Upper lobe of left lung (tissue), 6 donors: ENCODE measurements at regions not wholly inside any gene's neighbourhood (a gene's known extent, or its start where the extent isn't known, plus 50 kb on each side); places are given as distances from the start of the nearest gene placed in this dataset.

ENCODE experiments used
- ATAC-seq, 2 donors: fragments of 200-7000 bp; cut with Tn5 transposase; one replicate each; pipeline ENCODE4 v1.9.1; 2022; ENCODE audit warnings: mild to moderate bottlenecking in 2 of 2, moderate library complexity in 2 of 2; ENCODE audit not compliant: low FRiP score in 2 of 2
- DNase-seq, 2 donors: peaks; one replicate each; pipeline ENCODE4 v3.0.0-alpha.2; 2019 to 2020
- H3K27ac ChIP-seq, 4 donors: fragments of 200-600 bp; sonication (generic); one replicate each; pipeline ENCODE4 v1.5.1; 2016 to 2019
- H3K27me3 ChIP-seq, 4 donors: fragments of 200-600 bp; sonication (generic); one replicate each; pipeline ENCODE4 v1.5.1; 2017 to 2019
- H3K36me3 ChIP-seq, 4 donors: fragments of 200-600 bp; sonication (generic); one replicate each; pipeline ENCODE4 v1.5.1; 2016 to 2019
- H3K4me1 ChIP-seq, 4 donors: fragments of 200-600 bp; sonication (generic); one replicate each; pipeline ENCODE4 v1.5.1; 2018 to 2019
- H3K4me3 ChIP-seq, 4 donors: fragments of 200-600 bp; sonication (generic); one replicate each; pipeline ENCODE4 v1.5.1; 2017 to 2019; ENCODE audit warnings: mild to moderate bottlenecking in 2 of 4, moderate library complexity in 1 of 4
- H3K9me3 ChIP-seq, 4 donors: fragments of 200-600 bp; sonication (generic); one replicate each; pipeline ENCODE4 v1.5.1; 2018 to 2019
- EP300 ChIP-seq, 4 donors: sonication (generic); formaldehyde crosslinking; IDR thresholded peaks; one replicate each; pipeline ENCODE4 v1.5.1; 2017; ENCODE audit warnings: antibody characterized with exemption in 4 of 4, control low read depth in 2 of 4
- POLR2A ChIP-seq, 4 donors: fragments of 450-650 bp; IDR thresholded peaks; one replicate each; pipeline ENCODE4 v1.5.1; 2016 to 2017; ENCODE audit warnings: antibody characterized with exemption in 4 of 4, mild to moderate bottlenecking in 2 of 4
- POLR2AphosphoS5 ChIP-seq, 2 donors: sonication (generic); formaldehyde crosslinking; IDR thresholded peaks; one replicate each; pipeline ENCODE4 v1.5.1; 2017; ENCODE audit warnings: antibody characterized with exemption in 2 of 2
- WGBS, 2 donors: methylation state at CpG; one replicate each; pipeline ENCODE4 v1.1.5; 2017 to 2018; 5-methylcytosine and 5-hydroxymethylcytosine counted together
- TF ChIP-seq, protein P1 (sequence below), 6 experiments: fragments of 450-650 bp in 4 of 6; fragments of 200-600 bp in 2 of 6; sonication (generic) in 2 of 6; IDR thresholded peaks; one replicate each; pipeline ENCODE4 v1.5.1; 2016 to 2019; ENCODE audit warnings: antibody characterized with exemption in 6 of 6
- donor health status: DM: no; HTN: no; CAD: no; lungs with moderate emphysema.
- donor health status: DM: no; HTN: yes; CAD: no; lungs with severe emphysema.

DNA sequence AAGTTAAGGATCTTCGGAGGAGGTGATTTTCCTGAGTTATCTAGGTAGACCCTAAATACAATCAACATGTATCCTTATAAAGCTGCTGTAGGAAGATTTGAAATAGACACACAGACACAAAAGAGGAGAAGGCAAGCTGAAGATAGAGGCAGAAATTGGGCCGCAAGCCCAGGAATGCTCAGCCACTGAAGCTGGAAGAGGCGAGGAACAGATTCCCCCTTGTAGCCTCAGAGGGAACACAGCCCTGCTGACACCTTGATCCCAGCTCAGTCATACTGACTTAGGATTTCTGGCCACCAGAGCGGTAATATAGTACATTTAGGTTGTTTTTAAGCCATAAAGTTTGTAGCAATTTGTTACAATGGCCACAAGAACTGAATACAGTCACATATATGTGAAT, 90.9 kb downstream of the ETAA1 start:
- WGBS, 2 donors, result 82 to 93% methylated on average over 4 of the region's 4 CpGs
- no peak overlapping the region for H3K27ac ChIP-seq
- no peak for TF ChIP-seq EP300 (IDR thresholded peaks at IDR 0.05)
- no peak for TF ChIP-seq POLR2A (IDR thresholded peaks at IDR 0.05)
- TF ChIP-seq, protein P1, sequence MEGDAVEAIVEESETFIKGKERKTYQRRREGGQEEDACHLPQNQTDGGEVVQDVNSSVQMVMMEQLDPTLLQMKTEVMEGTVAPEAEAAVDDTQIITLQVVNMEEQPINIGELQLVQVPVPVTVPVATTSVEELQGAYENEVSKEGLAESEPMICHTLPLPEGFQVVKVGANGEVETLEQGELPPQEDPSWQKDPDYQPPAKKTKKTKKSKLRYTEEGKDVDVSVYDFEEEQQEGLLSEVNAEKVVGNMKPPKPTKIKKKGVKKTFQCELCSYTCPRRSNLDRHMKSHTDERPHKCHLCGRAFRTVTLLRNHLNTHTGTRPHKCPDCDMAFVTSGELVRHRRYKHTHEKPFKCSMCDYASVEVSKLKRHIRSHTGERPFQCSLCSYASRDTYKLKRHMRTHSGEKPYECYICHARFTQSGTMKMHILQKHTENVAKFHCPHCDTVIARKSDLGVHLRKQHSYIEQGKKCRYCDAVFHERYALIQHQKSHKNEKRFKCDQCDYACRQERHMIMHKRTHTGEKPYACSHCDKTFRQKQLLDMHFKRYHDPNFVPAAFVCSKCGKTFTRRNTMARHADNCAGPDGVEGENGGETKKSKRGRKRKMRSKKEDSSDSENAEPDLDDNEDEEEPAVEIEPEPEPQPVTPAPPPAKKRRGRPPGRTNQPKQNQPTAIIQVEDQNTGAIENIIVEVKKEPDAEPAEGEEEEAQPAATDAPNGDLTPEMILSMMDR (IDR thresholded peaks at IDR 0.05), result no peak
- TF ChIP-seq POLR2AphosphoS5 (IDR thresholded peaks at IDR 0.05), result no peak
- H3K4me1 ChIP-seq, result no peaks in the 10 kb centered on the region
- H3K36me3 ChIP-seq, result no peaks in the 10 kb centered on the region
- DNase-seq (no peak), ATAC-seq (no peak)
- no peaks in the 10 kb centered on the region for H3K27me3 ChIP-seq
- no peaks in the 10 kb centered on the region for H3K9me3 ChIP-seq
- no peak overlapping the region for H3K4me3 ChIP-seq

DNA sequence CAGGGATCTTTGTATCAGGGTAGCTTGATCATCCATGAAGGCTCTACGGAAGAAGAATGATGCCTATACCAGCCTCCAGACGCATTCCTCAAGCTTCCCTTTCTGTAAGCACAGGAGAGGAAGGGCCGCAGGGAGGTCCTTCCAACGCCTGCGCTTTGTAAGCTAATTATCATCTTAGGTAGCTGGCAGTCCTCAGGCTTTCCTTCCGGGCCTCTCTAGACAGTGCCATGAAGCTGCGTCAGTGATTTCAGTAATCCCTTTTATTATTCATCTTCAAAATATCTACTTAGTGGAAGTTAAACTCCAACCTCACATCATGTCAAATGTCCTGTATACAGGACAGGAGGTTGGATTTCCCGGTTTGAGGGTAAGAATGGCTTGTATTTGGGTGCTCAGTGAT, 92.3 kb downstream of the ETAA1 start:
- Histone ChIP-seq H3K27me3 (no peaks in the 10 kb centered on the region), H3K4me1 (no peaks in the 10 kb centered on the region), H3K27ac (no peak overlapping the region), H3K9me3 (no peaks in the 10 kb centered on the region), H3K36me3 (no peaks in the 10 kb centered on the region), H3K4me3 (no peak overlapping the region)
- TF ChIP-seq POLR2AphosphoS5 (IDR thresholded peaks at IDR 0.05), result no peak
- no peak for TF ChIP-seq EP300 (IDR thresholded peaks at IDR 0.05)
- TF ChIP-seq, protein P1 (IDR thresholded peaks at IDR 0.05), result no peak
- no peak for TF ChIP-seq POLR2A (IDR thresholded peaks at IDR 0.05)
- DNase-seq, result no peak
- 85 to 87% methylated on average over 8 of the region's 8 CpGs for WGBS, 2 donors
- ATAC-seq, result no peak

DNA sequence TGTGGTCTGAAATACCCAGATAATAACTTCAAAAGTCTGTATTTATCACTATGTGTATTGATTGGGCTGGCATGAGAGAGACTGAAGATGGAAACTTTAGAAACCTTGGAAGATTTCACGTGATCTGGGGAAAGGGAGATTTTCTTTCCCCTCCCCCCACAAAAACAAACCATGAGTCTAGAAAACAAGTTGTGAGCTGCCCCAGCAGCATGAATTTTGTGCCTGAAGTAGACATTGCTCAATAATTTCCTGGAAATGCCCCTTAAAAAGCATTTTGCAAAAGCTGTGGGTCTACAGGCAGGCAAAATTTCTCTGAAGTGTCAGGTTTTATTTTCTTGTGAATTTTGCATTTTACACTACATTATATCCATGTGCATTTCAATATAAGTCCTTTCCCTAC, 101.8 kb downstream of the ETAA1 start:
- DNase-seq, result no peak
- Histone ChIP-seq H3K4me1 (no peaks in the 10 kb centered on the region), H3K9me3 (no peaks in the 10 kb centered on the region), H3K27ac (no peak overlapping the region), H3K27me3 (no peaks in the 10 kb centered on the region), H3K36me3 (no peaks in the 10 kb centered on the region), H3K4me3 (no peak overlapping the region)
- TF ChIP-seq, protein P1 (IDR thresholded peaks at IDR 0.05), result no peak
- no peak for TF ChIP-seq POLR2A (IDR thresholded peaks at IDR 0.05)
- TF ChIP-seq POLR2AphosphoS5 (IDR thresholded peaks at IDR 0.05), result no peak
- TF ChIP-seq EP300 (IDR thresholded peaks at IDR 0.05), result no peak
- 36 to 59% methylated on average over 1 of the region's 1 CpG for WGBS, 2 donors
- ATAC-seq, result no peak

DNA sequence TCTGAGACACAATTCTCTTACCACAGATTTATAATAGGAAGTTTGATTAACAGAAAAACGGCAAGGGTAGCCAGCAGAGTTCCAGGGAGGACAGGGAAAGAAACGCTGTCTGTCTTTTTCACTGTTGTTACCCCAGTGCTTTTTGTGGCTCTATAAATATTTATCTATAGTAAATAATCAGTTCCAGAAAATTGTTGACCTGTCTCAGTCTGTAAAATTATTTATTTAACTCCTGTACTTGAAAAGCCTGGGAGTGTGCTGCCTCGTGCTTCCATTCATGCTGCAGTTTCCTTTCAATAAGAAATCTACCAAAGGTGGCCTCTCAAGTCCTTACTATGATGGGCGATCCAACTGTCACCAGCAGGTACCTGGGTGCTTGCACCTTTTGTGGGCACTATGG, 102.9 kb downstream of the ETAA1 start:
- Histone ChIP-seq H3K27me3 (no peaks in the 10 kb centered on the region), H3K4me1 (no peaks in the 10 kb centered on the region), H3K27ac (no peak overlapping the region), H3K4me3 (no peak overlapping the region), H3K36me3 (no peaks in the 10 kb centered on the region), H3K9me3 (no peaks in the 10 kb centered on the region)
- DNase-seq (no peak), ATAC-seq (no peak)
- TF ChIP-seq, protein P1 (IDR thresholded peaks at IDR 0.05), result no peak
- TF ChIP-seq POLR2AphosphoS5 (IDR thresholded peaks at IDR 0.05), result no peak
- TF ChIP-seq POLR2A (IDR thresholded peaks at IDR 0.05), result no peak
- no peak for TF ChIP-seq EP300 (IDR thresholded peaks at IDR 0.05)
- 41 to 42% methylated on average over 4 of the region's 4 CpGs for WGBS, 2 donors

DNA sequence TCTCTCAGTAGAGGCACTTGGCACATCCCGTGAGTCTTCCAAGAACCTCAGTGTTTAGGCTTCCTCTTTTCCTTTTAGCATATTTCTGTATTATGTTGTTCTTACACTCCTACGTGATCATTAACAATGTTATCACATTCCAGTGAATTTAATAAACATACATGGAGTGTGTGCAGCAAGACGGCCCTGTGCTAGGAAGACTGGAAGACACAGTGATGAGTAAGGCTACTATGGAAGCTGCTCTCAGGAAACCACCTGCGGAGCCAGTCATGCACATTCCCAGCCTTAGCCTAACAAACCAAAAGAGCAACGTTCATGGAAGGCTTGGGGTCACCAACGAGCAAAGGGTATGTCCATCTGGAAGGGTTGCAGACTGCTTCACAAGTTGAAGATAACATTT, 103.4 kb downstream of the ETAA1 start:
- ATAC-seq (no peak), DNase-seq (no peak)
- H3K4me3 ChIP-seq, result no peak overlapping the region
- no peaks in the 10 kb centered on the region for H3K9me3 ChIP-seq
- H3K27me3 ChIP-seq, result no peaks in the 10 kb centered on the region
- TF ChIP-seq, protein P1 (IDR thresholded peaks at IDR 0.05), result no peak
- TF ChIP-seq POLR2AphosphoS5 (IDR thresholded peaks at IDR 0.05) (no peak), EP300 (IDR thresholded peaks at IDR 0.05) (no peak), POLR2A (IDR thresholded peaks at IDR 0.05) (no peak)
- no peaks in the 10 kb centered on the region for H3K4me1 ChIP-seq
- H3K27ac ChIP-seq, result no peak overlapping the region
- WGBS, 2 donors, result 62 to 69% methylated on average over 6 of the region's 6 CpGs
- H3K36me3 ChIP-seq, result no peaks in the 10 kb centered on the region
